Peyer's patch (tissue), 4 donors: ENCODE measurements at regions not wholly inside any gene's neighbourhood (a gene's known extent, or its start where the extent isn't known, plus 50 kb on each side); places are given as distances from the start of the nearest gene placed in this dataset.
"Not testable (repeated sequence)": the region's sequence is repeated elsewhere in the genome, so short reads cannot be mapped to it uniquely, and the experiment has no call there.

Source experiments
- DNase-seq, 3 donors: peaks; one replicate each; pipeline ENCODE4 v3.0.0-alpha.2; 2017 to 2019
- H3K27ac ChIP-seq, 4 donors: fragments of 200-600 bp; sonication (generic); one replicate each; pipeline ENCODE4 v1.5.1; 2016 to 2019
- H3K27me3 ChIP-seq, 2 donors: fragments of 200-600 bp; sonication (generic); one replicate each; pipeline ENCODE4 v1.5.1; 2019
- H3K36me3 ChIP-seq, 3 donors: fragments of 200-600 bp; sonication (generic); one replicate each; pipeline ENCODE4 v1.5.1; 2016 to 2019
- H3K4me1 ChIP-seq, 4 donors: fragments of 200-600 bp; sonication (generic); one replicate each; pipeline ENCODE4 v1.5.1; 2016 to 2019
- H3K4me3 ChIP-seq, 4 donors: fragments of 200-600 bp; sonication (generic); 1 replicate in 3 of 4; 2 replicates in 1 of 4; pipeline ENCODE4 v1.5.1; 2016 to 2019; ENCODE audit warnings: mild to moderate bottlenecking in 1 of 4
- H3K9me3 ChIP-seq, 4 donors: fragments of 200-600 bp; sonication (generic); one replicate each; pipeline ENCODE4 v1.5.1; 2016 to 2019; ENCODE audit warnings: mild to moderate bottlenecking in 1 of 4
- POLR2A ChIP-seq, 2 donors: fragments of 450-650 bp; IDR thresholded peaks; one replicate each; pipeline ENCODE4 v1.5.1; 2017; ENCODE audit warnings: antibody characterized with exemption in 2 of 2, mild to moderate bottlenecking in 2 of 2, moderate library complexity in 2 of 2
- TF ChIP-seq, protein P1 (sequence below), 6 experiments: fragments of 450-650 bp in 4 of 6; fragments of 200-600 bp in 2 of 6; sonication (generic) in 1 of 6; IDR thresholded peaks; one replicate each; pipeline ENCODE4 v1.5.1; 2017 to 2019; ENCODE audit warnings: antibody characterized with exemption in 6 of 6, mild to moderate bottlenecking in 3 of 6, moderate library complexity in 1 of 6

- Histone ChIP-seq H3K9me3 (no peaks in the 10 kb centered on the region), H3K4me3 (no peak overlapping the region), H3K27ac (no peak overlapping the region), H3K4me1 (no peaks in the 10 kb centered on the region), H3K27me3 (no peaks in the 10 kb centered on the region), H3K36me3 (no peaks in the 10 kb centered on the region)
- DNase-seq = no peak
- TF ChIP-seq POLR2A (IDR thresholded peaks at IDR 0.05) = no peak
- TF ChIP-seq, protein P1, sequence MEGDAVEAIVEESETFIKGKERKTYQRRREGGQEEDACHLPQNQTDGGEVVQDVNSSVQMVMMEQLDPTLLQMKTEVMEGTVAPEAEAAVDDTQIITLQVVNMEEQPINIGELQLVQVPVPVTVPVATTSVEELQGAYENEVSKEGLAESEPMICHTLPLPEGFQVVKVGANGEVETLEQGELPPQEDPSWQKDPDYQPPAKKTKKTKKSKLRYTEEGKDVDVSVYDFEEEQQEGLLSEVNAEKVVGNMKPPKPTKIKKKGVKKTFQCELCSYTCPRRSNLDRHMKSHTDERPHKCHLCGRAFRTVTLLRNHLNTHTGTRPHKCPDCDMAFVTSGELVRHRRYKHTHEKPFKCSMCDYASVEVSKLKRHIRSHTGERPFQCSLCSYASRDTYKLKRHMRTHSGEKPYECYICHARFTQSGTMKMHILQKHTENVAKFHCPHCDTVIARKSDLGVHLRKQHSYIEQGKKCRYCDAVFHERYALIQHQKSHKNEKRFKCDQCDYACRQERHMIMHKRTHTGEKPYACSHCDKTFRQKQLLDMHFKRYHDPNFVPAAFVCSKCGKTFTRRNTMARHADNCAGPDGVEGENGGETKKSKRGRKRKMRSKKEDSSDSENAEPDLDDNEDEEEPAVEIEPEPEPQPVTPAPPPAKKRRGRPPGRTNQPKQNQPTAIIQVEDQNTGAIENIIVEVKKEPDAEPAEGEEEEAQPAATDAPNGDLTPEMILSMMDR (IDR thresholded peaks at IDR 0.05) = no peak
Observed at GRCh38 chr4:160450876-160451275, 1348.0 kb downstream of the RAPGEF2 start.

- not testable (repeated sequence) for H3K4me1 ChIP-seq, H3K4me3 ChIP-seq, H3K27me3 ChIP-seq, DNase-seq, H3K9me3 ChIP-seq, H3K27ac ChIP-seq, H3K36me3 ChIP-seq
Observed at GRCh38 chr4:160481696-160482690, 1379.1 kb downstream of the RAPGEF2 start.

DNA sequence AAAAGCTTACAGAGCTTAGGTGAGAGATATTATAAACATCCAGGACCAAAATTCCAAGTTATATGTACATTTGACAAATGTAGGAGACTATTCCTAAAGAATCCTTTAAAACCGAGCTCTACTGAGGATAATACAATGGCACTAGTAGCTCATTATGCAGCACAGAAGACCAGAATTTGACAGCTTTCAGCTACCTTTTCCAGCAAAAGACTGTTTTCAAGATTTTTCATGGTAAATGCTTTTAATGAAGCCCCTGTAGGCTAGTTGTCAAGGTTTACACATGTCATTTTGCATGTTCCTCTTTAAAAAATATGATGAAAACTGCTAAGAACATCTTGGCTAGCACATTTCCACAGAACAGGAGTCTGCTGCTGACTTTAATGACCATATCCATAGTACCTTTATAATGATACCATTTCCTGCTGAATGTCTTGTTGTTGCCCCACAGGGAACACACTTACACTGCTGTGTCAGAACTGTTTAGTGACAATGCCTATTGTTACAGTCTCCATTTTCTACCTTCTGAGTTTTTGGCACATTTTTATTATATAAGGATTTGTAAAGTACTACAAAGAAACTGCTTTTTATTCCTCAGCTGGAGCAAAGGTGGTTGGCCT lies 1382.3 kb downstream of the RAPGEF2 start:
- Histone ChIP-seq H3K27ac (no peak overlapping the region), H3K9me3 (no peaks in the 10 kb centered on the region), H3K4me3 (no peak overlapping the region), H3K4me1 (no peaks in the 10 kb centered on the region), H3K27me3 (no peaks in the 10 kb centered on the region), H3K36me3 (no peaks in the 10 kb centered on the region)
- no peak for DNase-seq
- TF ChIP-seq, protein P1 (IDR thresholded peaks at IDR 0.05) = no peak
- no peak for TF ChIP-seq POLR2A (IDR thresholded peaks at IDR 0.05)

DNA sequence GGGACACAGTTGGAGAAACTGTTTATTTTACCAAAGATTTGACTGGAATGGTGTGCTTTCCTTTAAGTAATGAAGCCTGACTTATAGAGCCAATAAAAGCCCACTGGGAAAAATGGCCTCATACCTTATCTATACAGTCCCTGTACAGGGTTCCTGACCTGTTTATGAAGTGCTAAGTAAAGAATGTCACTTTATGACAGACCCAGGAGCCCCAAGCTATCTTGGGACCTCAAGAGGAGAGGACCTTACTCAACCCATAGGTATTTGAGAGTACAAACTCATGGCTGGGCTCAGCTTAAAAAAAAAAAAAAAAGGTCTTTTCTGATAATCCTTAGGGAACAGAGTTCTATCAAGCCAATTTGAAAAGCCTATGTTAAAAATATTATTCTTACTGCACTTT lies 1389.3 kb downstream of the RAPGEF2 start:
- no peak overlapping the region for H3K27ac ChIP-seq
- H3K9me3 ChIP-seq = no peaks in the 10 kb centered on the region
- DNase-seq = no peak
- TF ChIP-seq, protein P1 (IDR thresholded peaks at IDR 0.05) = no peak
- no peak for TF ChIP-seq POLR2A (IDR thresholded peaks at IDR 0.05)
- no peaks in the 10 kb centered on the region for H3K36me3 ChIP-seq
- no peaks in the 10 kb centered on the region for H3K4me1 ChIP-seq
- no peaks in the 10 kb centered on the region for H3K27me3 ChIP-seq
- H3K4me3 ChIP-seq = no peak overlapping the region

- Histone ChIP-seq H3K27me3 (no peaks in the 10 kb centered on the region), H3K9me3 (no peaks in the 10 kb centered on the region), H3K4me3 (no peak overlapping the region), H3K4me1 (no peaks in the 10 kb centered on the region), H3K27ac (no peak overlapping the region), H3K36me3 (no peaks in the 10 kb centered on the region)
- TF ChIP-seq POLR2A (IDR thresholded peaks at IDR 0.05) = no peak
- DNase-seq = no peak
Observed at GRCh38 chr4:160493206-160493605, 1390.3 kb downstream of the RAPGEF2 start.

- Histone ChIP-seq H3K9me3 (no peaks in the 10 kb centered on the region), H3K4me3 (no peak overlapping the region), H3K27ac (no peak overlapping the region), H3K4me1 (no peaks in the 10 kb centered on the region), H3K27me3 (no peaks in the 10 kb centered on the region), H3K36me3 (no peaks in the 10 kb centered on the region)
- no peak for TF ChIP-seq POLR2A (IDR thresholded peaks at IDR 0.05)
- TF ChIP-seq, protein P1 (IDR thresholded peaks at IDR 0.05) = no peak
- DNase-seq = no peak
Observed at GRCh38 chr4:160495356-160495755, 1392.5 kb downstream of the RAPGEF2 start.
